OCI-LY3 (cell line): ENCODE measurements at regions not wholly inside any gene's neighbourhood (a gene's known extent, or its start where the extent isn't known, plus 50 kb on each side); places are given as distances from the start of the nearest gene placed in this dataset.
"Not testable (repeated sequence)": the region's sequence is repeated elsewhere in the genome, so short reads cannot be mapped to it uniquely, and the experiment has no call there.

Experiments used
- H2AFZ ChIP-seq: fragments of 200-600, 300-600 bp; shearing (Covaris generic); 2 replicates; pipeline ENCODE4 v1.6.0; 2014; ENCODE audit warnings: antibody characterized with exemption, low read depth, low read length
- H3K27ac ChIP-seq: fragments of 200-600, 300-600 bp; sonication (generic); 2 replicates; pipeline ENCODE4 v1.5.1; 2014; ENCODE audit warnings: mild to moderate bottlenecking, low read length, moderate library complexity, mixed read lengths
- H3K27me3 ChIP-seq: fragments of 200-600, 300-600 bp; sonication (generic); 2 replicates; pipeline ENCODE4 v1.6.1; 2014; ENCODE audit warnings: low read depth, low read length, mixed read lengths
- H3K36me3 ChIP-seq: fragments of 200-600, 300-600 bp; sonication (generic); replicated peaks from 2 replicates; pipeline ENCODE3; 2014; ENCODE audit warnings: low read depth, low read length, mixed read lengths
- H3K4me1 ChIP-seq: fragments of 300-600, 200-600 bp; sonication (generic); 2 replicates; pipeline ENCODE4 v1.6.1; 2014; ENCODE audit warnings: low read length, mixed read lengths
- H3K4me2 ChIP-seq: fragments of 200-600, 300-600 bp; sonication (generic); 2 replicates; pipeline ENCODE4 v1.6.1; 2014; ENCODE audit warnings: low read length, mixed read lengths
- H3K4me3 ChIP-seq: fragments of 300-600, 200-600 bp; sonication (generic); 2 replicates; pipeline ENCODE4 v1.5.1; 2014; ENCODE audit warnings: antibody characterized with exemption, mild to moderate bottlenecking, low read length, moderate library complexity
- H3K79me2 ChIP-seq: fragments of 300-600, 200-600 bp; shearing (Covaris generic); 2 replicates; pipeline ENCODE4 v1.6.1; 2014; ENCODE audit warnings: mild to moderate bottlenecking, low read length, mixed read lengths
- H3K9ac ChIP-seq: fragments of 300-600, 200-600 bp; shearing (Covaris generic); 2 replicates; pipeline ENCODE4 v1.6.0; 2014; ENCODE audit warnings: mild to moderate bottlenecking, low read length, moderate library complexity
- H3K9me3 ChIP-seq: fragments of 200-600, 300-600 bp; shearing (Covaris generic); 2 replicates; pipeline ENCODE4 v1.6.1; 2014; ENCODE audit warnings: low read length, mixed read lengths; ENCODE audit not compliant: insufficient read depth
- H4K20me1 ChIP-seq: fragments of 200-600, 300-600 bp; sonication (generic); 2 replicates; pipeline ENCODE4 v1.6.1; 2016; ENCODE audit warnings: low read length, mixed read lengths; ENCODE audit not compliant: insufficient read depth
- EZH2phosphoT487 ChIP-seq: fragments of 200-600 bp; shearing (Covaris generic); IDR thresholded peaks from 2 replicates; pipeline ENCODE4 v1.6.1; 2018; ENCODE audit warnings: antibody characterized with exemption, mixed run types, low read depth
- TF ChIP-seq, protein P1 (sequence below): fragments of 200-600, 300-600 bp; sonication (generic); IDR thresholded peaks from 2 replicates; pipeline ENCODE4 v1.5.1; 2014; ENCODE audit warnings: antibody characterized with exemption, low read length, low read depth

DNA sequence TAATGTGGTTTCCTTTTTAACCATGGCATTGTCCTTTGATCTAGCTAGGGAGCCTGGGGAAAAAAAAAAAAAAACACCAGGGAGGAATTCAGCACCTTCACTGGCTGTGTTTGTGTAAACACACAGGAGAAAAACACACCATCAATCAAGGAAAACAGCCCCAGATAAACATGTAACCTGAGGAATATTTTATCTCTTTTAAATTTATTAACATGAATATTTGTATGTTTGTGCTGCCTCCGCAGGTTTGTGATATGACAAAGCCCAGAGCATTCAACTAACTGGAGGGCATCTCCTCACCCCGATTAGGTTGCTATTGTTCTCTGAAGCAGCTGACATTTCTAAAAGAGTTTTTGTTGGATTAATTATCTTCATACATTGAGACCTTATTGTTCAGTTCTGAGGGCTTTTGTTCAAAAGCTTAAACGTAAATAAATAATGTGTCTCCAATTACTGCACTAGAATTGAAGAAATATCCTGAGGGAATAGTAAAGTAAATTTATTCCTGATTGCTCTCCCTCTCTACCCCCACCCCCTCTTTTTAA, 89.4 kb upstream of the SEMA3E start:
- H3K27ac ChIP-seq: no peak overlapping the region
- no peaks in the 10 kb centered on the region for H3K4me1 ChIP-seq
- H3K9ac ChIP-seq: no peak overlapping the region
- no peaks in the 10 kb centered on the region for H3K36me3 ChIP-seq
- H3K4me3 ChIP-seq: no peak overlapping the region
- no peaks in the 10 kb centered on the region for H3K27me3 ChIP-seq
- H4K20me1 ChIP-seq: no peaks in the 10 kb centered on the region
- no peak overlapping the region for H2AFZ ChIP-seq
- no peaks in the 10 kb centered on the region for H3K79me2 ChIP-seq
- no peaks in the 10 kb centered on the region for H3K9me3 ChIP-seq
- no peak for TF ChIP-seq EZH2phosphoT487
- TF ChIP-seq, protein P1, sequence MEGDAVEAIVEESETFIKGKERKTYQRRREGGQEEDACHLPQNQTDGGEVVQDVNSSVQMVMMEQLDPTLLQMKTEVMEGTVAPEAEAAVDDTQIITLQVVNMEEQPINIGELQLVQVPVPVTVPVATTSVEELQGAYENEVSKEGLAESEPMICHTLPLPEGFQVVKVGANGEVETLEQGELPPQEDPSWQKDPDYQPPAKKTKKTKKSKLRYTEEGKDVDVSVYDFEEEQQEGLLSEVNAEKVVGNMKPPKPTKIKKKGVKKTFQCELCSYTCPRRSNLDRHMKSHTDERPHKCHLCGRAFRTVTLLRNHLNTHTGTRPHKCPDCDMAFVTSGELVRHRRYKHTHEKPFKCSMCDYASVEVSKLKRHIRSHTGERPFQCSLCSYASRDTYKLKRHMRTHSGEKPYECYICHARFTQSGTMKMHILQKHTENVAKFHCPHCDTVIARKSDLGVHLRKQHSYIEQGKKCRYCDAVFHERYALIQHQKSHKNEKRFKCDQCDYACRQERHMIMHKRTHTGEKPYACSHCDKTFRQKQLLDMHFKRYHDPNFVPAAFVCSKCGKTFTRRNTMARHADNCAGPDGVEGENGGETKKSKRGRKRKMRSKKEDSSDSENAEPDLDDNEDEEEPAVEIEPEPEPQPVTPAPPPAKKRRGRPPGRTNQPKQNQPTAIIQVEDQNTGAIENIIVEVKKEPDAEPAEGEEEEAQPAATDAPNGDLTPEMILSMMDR: no peak
- no peak overlapping the region for H3K4me2 ChIP-seq

DNA sequence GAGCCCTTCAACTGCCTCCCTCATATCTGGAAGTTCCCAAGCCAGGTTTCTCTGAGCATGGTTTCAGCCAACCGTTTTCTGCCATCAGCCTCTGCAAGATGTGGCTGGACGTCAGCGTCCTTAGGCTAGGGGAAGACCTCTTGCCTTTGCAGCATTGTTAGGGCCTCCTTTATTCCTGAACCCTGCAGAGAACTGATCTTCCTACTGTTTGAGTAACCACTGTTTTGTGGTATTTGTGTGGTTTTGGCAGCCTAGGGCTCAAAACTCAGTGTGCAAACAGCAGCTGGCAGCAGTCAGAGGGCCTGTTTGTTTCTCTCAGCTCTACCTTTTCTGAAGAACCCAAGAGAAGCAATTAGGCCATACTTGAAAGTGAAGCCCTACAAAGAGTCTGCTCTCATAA, 83.4 kb upstream of the SEMA3E start:
- H3K27ac ChIP-seq: no peak overlapping the region
- H3K4me2 ChIP-seq: no peak overlapping the region
- TF ChIP-seq, protein P1: no peak
- no peak for TF ChIP-seq EZH2phosphoT487

DNA sequence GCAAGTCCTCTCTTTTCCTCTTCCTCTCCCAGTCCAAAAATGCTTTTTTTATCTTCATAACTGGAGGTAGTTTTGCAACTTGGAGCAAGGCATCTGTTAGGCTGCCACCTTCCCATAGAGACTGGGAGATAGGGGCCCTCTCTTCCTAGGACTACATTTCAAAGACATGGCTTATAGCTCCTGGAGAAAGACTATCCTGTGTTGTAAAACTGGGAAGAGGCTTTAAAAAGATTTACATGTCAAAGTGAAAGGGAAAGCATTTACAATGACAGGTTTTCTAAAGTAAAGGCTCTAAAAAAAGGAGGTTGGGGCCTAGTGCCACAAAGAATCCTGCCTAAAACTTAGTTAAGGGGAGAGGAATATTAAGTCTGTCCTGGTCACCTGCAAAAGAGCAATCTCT, 82.2 kb upstream of the SEMA3E start:
- no peaks in the 10 kb centered on the region for H3K79me2 ChIP-seq
- no peaks in the 10 kb centered on the region for H3K36me3 ChIP-seq
- H3K4me1 ChIP-seq: no peaks in the 10 kb centered on the region
- H3K9ac ChIP-seq: no peak overlapping the region
- H3K27ac ChIP-seq: no peak overlapping the region
- no peak overlapping the region for H3K4me2 ChIP-seq
- H3K27me3 ChIP-seq: no peaks in the 10 kb centered on the region
- H3K4me3 ChIP-seq: no peak overlapping the region
- peak overlapping the region; percentile 66; the same call in 1 of the 2 replicates for H2AFZ ChIP-seq
- H4K20me1 ChIP-seq: no peaks in the 10 kb centered on the region
- TF ChIP-seq, protein P1: no peak
- TF ChIP-seq EZH2phosphoT487: no peak
- no peaks in the 10 kb centered on the region for H3K9me3 ChIP-seq

More for the DNA sequence above, 83.4 kb upstream of the SEMA3E start:
- Histone ChIP-seq H3K27me3 (no peaks in the 10 kb centered on the region), H3K4me1 (no peaks in the 10 kb centered on the region), H3K4me3 (no peak overlapping the region), H4K20me1 (no peaks in the 10 kb centered on the region), H2AFZ (no peak overlapping the region), H3K79me2 (no peaks in the 10 kb centered on the region), H3K36me3 (no peaks in the 10 kb centered on the region), H3K9me3 (no peaks in the 10 kb centered on the region), H3K9ac (no peak overlapping the region)

DNA sequence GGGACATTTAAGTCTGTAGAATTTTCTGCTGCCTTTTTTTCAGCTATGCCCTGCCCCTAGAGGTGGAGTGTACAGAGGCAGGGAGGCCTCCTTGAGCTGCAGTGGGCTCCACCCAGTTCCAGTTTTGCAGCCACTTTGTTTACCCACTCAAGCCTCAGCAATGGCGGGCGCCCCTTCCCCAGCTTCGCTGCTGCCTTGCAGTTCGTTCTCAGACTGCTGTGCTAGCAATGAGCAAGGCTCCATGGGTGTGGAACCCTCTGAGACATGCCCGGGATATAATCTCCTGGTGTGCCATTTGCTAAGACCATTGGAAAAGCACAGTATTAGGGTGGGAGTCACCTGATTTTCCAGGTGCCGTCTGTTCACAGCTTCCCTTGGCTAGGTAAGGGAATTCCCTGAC, 68.0 kb upstream of the SEMA3E start:
- not testable (repeated sequence) for H3K4me3 ChIP-seq, H3K9ac ChIP-seq, H3K36me3 ChIP-seq, H4K20me1 ChIP-seq, H3K9me3 ChIP-seq, H3K27me3 ChIP-seq, H2AFZ ChIP-seq, H3K4me2 ChIP-seq, H3K27ac ChIP-seq, H3K4me1 ChIP-seq, H3K79me2 ChIP-seq

DNA sequence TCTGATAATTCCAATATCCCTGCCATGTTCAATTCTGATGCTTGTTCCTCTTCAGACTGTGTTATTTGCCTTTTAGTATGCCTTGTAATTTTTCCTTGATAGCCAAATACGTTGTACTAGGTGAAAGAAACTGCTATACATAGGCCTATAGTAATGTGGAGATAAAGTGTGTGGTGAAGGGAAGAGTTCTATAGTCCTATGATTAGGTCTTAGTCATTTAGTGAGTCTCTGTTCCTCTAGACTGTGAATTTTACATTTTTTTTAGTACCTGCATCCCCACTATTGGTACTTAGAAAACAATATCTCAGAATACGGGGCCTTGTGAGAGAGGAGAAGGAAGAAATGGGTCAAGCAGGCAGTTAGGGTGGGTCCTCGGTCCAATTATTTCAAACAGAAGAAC, 59.6 kb upstream of the SEMA3E start:
- Histone ChIP-seq H3K4me3 (no peak overlapping the region), H4K20me1 (no peaks in the 10 kb centered on the region), H3K4me1 (peaks cover 10% of the 10 kb centered on the region), H3K79me2 (no peaks in the 10 kb centered on the region), H3K4me2 (0 out of 2 replicates have a peak overlapping the region, but pooled peaks have one; percentile 6), H3K9me3 (peaks cover 21% of the 10 kb centered on the region), H3K27ac (peak overlapping the region; percentile 55), H2AFZ (no peak overlapping the region), H3K36me3 (peaks cover 23% of the 10 kb centered on the region), H3K27me3 (no peaks in the 10 kb centered on the region), H3K9ac (no peak overlapping the region)
- no peak for TF ChIP-seq EZH2phosphoT487
- TF ChIP-seq, protein P1: no peak
